NCI-H2196 (cell line): ENCODE measurements at regions not wholly inside any gene's neighbourhood (a gene's known extent, or its start where the extent isn't known, plus 50 kb on each side); places are given as distances from the start of the nearest gene placed in this dataset.
"Not testable (repeated sequence)": the region's sequence is repeated elsewhere in the genome, so short reads cannot be mapped to it uniquely, and the experiment has no call there.

ENCODE experiments used
- DNase-seq: peaks from one replicate; lab custom pipeline; 2025; ENCODE audit not compliant: unreplicated experiment; lab: John Stamatoyannopoulos, UW

GRCh38 chr4:188717661-188718060, 578.4 kb downstream of the TRIML1 start:
- no peak for DNase-seq

GRCh38 chr4:188719794-188720193, 580.6 kb downstream of the TRIML1 start:
- DNase-seq, result no peak

- no peak for DNase-seq
These were observed 583.7 kb downstream of the TRIML1 start for GRCh38 chr4:188722911-188723310.

GRCh38 chr4:188727746-188728145, 588.5 kb downstream of the TRIML1 start:
- DNase-seq, result no peak

- no peak for DNase-seq
These were observed 589.1 kb downstream of the TRIML1 start for GRCh38 chr4:188728359-188728758.

- DNase-seq, result no peak
These were observed 592.9 kb downstream of the TRIML1 start for GRCh38 chr4:188732131-188732530.

- no peak for DNase-seq
These were observed 595.8 kb downstream of the TRIML1 start for GRCh38 chr4:188735082-188735481.

GRCh38 chr4:188737251-188738002, 598.2 kb downstream of the TRIML1 start:
- no peak for DNase-seq

GRCh38 chr4:188738290-188738689, 599.0 kb downstream of the TRIML1 start:
- DNase-seq, result not testable (repeated sequence)

- DNase-seq, result not testable (repeated sequence)
These were observed 600.9 kb downstream of the TRIML1 start for GRCh38 chr4:188740172-188740571.

GRCh38 chr4:188740791-188741190, 601.5 kb downstream of the TRIML1 start:
- DNase-seq, result not testable (repeated sequence)

GRCh38 chr4:188754372-188755002, 615.2 kb downstream of the TRIML1 start:
- DNase-seq, result no peak

GRCh38 chr4:188767496-188767895, 628.3 kb downstream of the TRIML1 start:
- DNase-seq, result no peak

- no peak for DNase-seq
These were observed 639.7 kb downstream of the TRIML1 start for GRCh38 chr4:188778905-188779304.

- DNase-seq, result no peak
These were observed 640.3 kb downstream of the TRIML1 start for GRCh38 chr4:188779581-188779980.

- no peak for DNase-seq
These were observed 640.8 kb downstream of the TRIML1 start for GRCh38 chr4:188780028-188780427.

GRCh38 chr4:188780686-188781085, 641.4 kb downstream of the TRIML1 start:
- DNase-seq, result no peak

GRCh38 chr4:188781655-188782054, 642.4 kb downstream of the TRIML1 start:
- no peak for DNase-seq

- DNase-seq, result no peak
These were observed 643.9 kb downstream of the TRIML1 start for GRCh38 chr4:188783175-188783574.

GRCh38 chr4:188783606-188784160, 644.4 kb downstream of the TRIML1 start:
- no peak for DNase-seq

GRCh38 chr4:188796600-188796999, 657.4 kb downstream of the TRIML1 start:
- DNase-seq, result not testable (repeated sequence)

GRCh38 chr4:188797011-188797410, 657.8 kb downstream of the TRIML1 start:
- DNase-seq, result not testable (repeated sequence)
